ENCODE measurements at regions not wholly inside any gene's neighbourhood (a gene's known extent, or its start where the extent isn't known, plus 50 kb on each side); places are given as distances from the start of the nearest gene placed in this dataset.

GRCh38 chr13:37417060-37417441 is 181.5 kb downstream of the POSTN start:
- H3K4me2 ChIP-seq (ENCODE audit: low read length), result no peak overlapping the region
- no TSS peak for BruUV-seq (replicated peaks)
- H3K79me2 ChIP-seq (ENCODE audit: low read length), result no peaks in the 10 kb centered on the region
- DNase-seq (no peak), ATAC-seq (no peak)
- H3K9ac ChIP-seq (ENCODE audit: low read length), result no peak overlapping the region
- no peak overlapping the region for H2AFZ ChIP-seq (ENCODE audit: low read length)
- H3K4me1 ChIP-seq (ENCODE audit: insufficient read depth, low read length), result no peaks in the 10 kb centered on the region
- no peaks in the 10 kb centered on the region for H3K36me3 ChIP-seq (ENCODE audit: low read depth, low read length)
- H3K9me2 ChIP-seq (replicated peaks; ENCODE audit: low read length), result no peaks in the 10 kb centered on the region
- intact Hi-C loops (cut with micrococcal nuclease), result no loop called here
- no peaks in the 10 kb centered on the region for H3F3A ChIP-seq (ENCODE audit: low read length, unreplicated experiment)
- CTCF ChIA-PET, result no interaction called here
- H3K4me3 ChIP-seq (ENCODE audit: low read length), result no peak overlapping the region
- no peak for TF ChIP-seq EZH2phosphoT487 (IDR thresholded peaks at IDR 0.05; ENCODE audit: borderline replicate concordance, low read length)
- TF ChIP-seq EZH2 (IDR thresholded peaks at IDR 0.05; ENCODE audit: low read length, unreplicated experiment), result no peak
- TF ChIP-seq, protein P1, sequence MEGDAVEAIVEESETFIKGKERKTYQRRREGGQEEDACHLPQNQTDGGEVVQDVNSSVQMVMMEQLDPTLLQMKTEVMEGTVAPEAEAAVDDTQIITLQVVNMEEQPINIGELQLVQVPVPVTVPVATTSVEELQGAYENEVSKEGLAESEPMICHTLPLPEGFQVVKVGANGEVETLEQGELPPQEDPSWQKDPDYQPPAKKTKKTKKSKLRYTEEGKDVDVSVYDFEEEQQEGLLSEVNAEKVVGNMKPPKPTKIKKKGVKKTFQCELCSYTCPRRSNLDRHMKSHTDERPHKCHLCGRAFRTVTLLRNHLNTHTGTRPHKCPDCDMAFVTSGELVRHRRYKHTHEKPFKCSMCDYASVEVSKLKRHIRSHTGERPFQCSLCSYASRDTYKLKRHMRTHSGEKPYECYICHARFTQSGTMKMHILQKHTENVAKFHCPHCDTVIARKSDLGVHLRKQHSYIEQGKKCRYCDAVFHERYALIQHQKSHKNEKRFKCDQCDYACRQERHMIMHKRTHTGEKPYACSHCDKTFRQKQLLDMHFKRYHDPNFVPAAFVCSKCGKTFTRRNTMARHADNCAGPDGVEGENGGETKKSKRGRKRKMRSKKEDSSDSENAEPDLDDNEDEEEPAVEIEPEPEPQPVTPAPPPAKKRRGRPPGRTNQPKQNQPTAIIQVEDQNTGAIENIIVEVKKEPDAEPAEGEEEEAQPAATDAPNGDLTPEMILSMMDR (conservative IDR thresholded peaks at IDR 0.05; ENCODE audit: low read depth, low read length), result no peak
- no peaks in the 10 kb centered on the region for H3K9me3 ChIP-seq (ENCODE audit: low read length)
- H3K27me3 ChIP-seq (ENCODE audit: low read length), result no peaks in the 10 kb centered on the region
- H3K27ac ChIP-seq (ENCODE audit: low read length), result no peak overlapping the region
- POLR2A ChIA-PET (ENCODE audit: unreplicated experiment), result no interaction called here
- H4K20me1 ChIP-seq (ENCODE audit: low read length), result no peaks in the 10 kb centered on the region

- H3K27me3 ChIP-seq (ENCODE audit: low read length), result no peaks in the 10 kb centered on the region
- intact Hi-C loops (cut with micrococcal nuclease), result no loop called here
- no peaks in the 10 kb centered on the region for H3F3A ChIP-seq (ENCODE audit: low read length, unreplicated experiment)
- no peak overlapping the region for H3K27ac ChIP-seq (ENCODE audit: low read length)
- no peaks in the 10 kb centered on the region for H3K4me1 ChIP-seq (ENCODE audit: insufficient read depth, low read length)
- no peak for TF ChIP-seq EZH2phosphoT487 (IDR thresholded peaks at IDR 0.05; ENCODE audit: borderline replicate concordance, low read length)
- no peak for TF ChIP-seq EZH2 (IDR thresholded peaks at IDR 0.05; ENCODE audit: low read length, unreplicated experiment)
- TF ChIP-seq, protein P1 (conservative IDR thresholded peaks at IDR 0.05; ENCODE audit: low read depth, low read length), result no peak
- no peaks in the 10 kb centered on the region for H4K20me1 ChIP-seq (ENCODE audit: low read length)
- no TSS peak for BruUV-seq (replicated peaks)
- H3K4me2 ChIP-seq (ENCODE audit: low read length), result no peak overlapping the region
- ATAC-seq, result no peak
- H3K9ac ChIP-seq (ENCODE audit: low read length), result no peak overlapping the region
- DNase-seq, result no peak
- H3K79me2 ChIP-seq (ENCODE audit: low read length), result no peaks in the 10 kb centered on the region
- H3K4me3 ChIP-seq (ENCODE audit: low read length), result no peak overlapping the region
- no peaks in the 10 kb centered on the region for H3K36me3 ChIP-seq (ENCODE audit: low read depth, low read length)
- H2AFZ ChIP-seq (ENCODE audit: low read length), result no peak overlapping the region
- H3K9me2 ChIP-seq (replicated peaks; ENCODE audit: low read length), result no peaks in the 10 kb centered on the region
- ChIA-PET CTCF (no interaction called here), POLR2A (ENCODE audit: unreplicated experiment) (no interaction called here)
- no peaks in the 10 kb centered on the region for H3K9me3 ChIP-seq (ENCODE audit: low read length)
Observed at GRCh38 chr13:37416291-37417059, 182.1 kb downstream of the POSTN start.

- BruUV-seq (replicated peaks), result no TSS peak
- Histone ChIP-seq H3K9me2 (replicated peaks; ENCODE audit: low read length) (no peaks in the 10 kb centered on the region), H2AFZ (ENCODE audit: low read length) (no peak overlapping the region), H3K27ac (ENCODE audit: low read length) (no peak overlapping the region), H3K4me1 (ENCODE audit: insufficient read depth, low read length) (no peaks in the 10 kb centered on the region), H3F3A (ENCODE audit: low read length, unreplicated experiment) (no peaks in the 10 kb centered on the region), H3K4me3 (ENCODE audit: low read length) (no peak overlapping the region), H3K79me2 (ENCODE audit: low read length) (no peaks in the 10 kb centered on the region), H3K9ac (ENCODE audit: low read length) (no peak overlapping the region), H3K4me2 (ENCODE audit: low read length) (no peak overlapping the region), H3K9me3 (ENCODE audit: low read length) (no peaks in the 10 kb centered on the region), H4K20me1 (ENCODE audit: low read length) (no peaks in the 10 kb centered on the region), H3K36me3 (ENCODE audit: low read depth, low read length) (no peaks in the 10 kb centered on the region), H3K27me3 (ENCODE audit: low read length) (no peaks in the 10 kb centered on the region)
- ATAC-seq (no peak), DNase-seq (no peak)
- TF ChIP-seq EZH2phosphoT487 (IDR thresholded peaks at IDR 0.05; ENCODE audit: borderline replicate concordance, low read length) (no peak), EZH2 (IDR thresholded peaks at IDR 0.05; ENCODE audit: low read length, unreplicated experiment) (no peak)
- TF ChIP-seq, protein P1 (conservative IDR thresholded peaks at IDR 0.05; ENCODE audit: low read depth, low read length), result no peak
- intact Hi-C loops (cut with micrococcal nuclease), result no loop called here
- ChIA-PET CTCF (no interaction called here), POLR2A (ENCODE audit: unreplicated experiment) (no interaction called here)
Observed at GRCh38 chr13:37413161-37413560, 185.4 kb downstream of the POSTN start.
